ENCODE measurements at regions not wholly inside any gene's neighbourhood (a gene's known extent, or its start where the extent isn't known, plus 50 kb on each side); places are given as distances from the start of the nearest gene placed in this dataset.
"Not testable (repeated sequence)": the region's sequence is repeated elsewhere in the genome, so short reads cannot be mapped to it uniquely, and the experiment has no call there.

DNA sequence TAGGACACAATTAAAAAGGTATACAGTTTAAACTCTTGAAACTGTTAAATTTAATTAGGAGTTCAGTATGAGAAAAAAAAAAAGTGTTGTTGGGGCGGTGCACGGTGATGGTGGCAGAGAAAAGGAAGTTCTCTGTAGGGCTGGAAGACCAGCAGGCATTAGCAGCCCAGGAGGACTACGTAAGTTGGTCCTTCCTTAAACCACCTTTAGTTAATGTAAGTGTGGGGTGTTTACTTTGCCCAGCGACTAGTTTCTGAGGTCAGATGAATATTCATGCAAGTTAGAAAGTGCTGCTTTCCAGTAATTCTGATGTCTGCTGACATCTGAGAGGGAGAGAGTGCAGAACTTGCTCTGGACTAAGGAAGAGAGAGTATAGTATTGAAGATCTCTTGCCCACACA is 54.9 kb downstream of the NKX2-1 start:
- no peak for DNase-seq

DNA sequence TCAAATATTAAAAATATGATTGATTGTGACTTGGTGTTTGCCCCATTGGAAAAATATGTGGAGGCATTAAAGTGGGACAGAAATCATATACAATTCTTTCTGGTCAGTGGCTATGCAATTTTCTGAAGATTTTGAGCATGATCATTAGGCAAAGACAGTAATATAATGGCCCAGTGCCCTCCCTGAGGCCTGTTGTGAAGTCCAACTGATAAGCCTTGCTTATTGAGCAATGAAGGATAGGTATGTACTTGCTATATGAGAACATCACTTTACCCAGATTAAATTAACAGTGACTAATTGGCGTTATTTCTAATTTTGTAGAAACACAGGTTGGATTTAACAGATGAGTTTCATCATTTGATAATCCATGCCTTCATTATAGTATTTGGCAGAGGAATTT is 57.1 kb downstream of the NKX2-1 start:
- DNase-seq, result no peak

DNA sequence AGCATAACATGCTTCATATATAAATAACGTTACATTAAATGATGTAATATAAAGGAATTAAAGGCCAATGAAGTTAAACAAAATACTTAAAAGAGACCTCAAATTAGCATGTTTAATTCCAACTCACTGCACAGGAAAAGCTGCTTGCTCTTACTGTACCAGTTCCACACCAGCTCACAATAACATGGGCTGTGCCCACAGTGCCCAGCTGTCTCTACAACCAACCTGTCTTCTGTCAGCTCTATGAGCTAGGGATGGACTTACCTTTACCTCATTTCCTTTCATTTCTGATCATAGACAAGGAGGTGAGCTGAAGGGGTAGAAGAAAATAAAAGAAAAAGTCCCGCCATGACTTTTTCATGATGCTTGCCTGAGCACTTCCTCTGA is 64.8 kb downstream of the NKX2-1 start:
- DNase-seq, result no peak

DNA sequence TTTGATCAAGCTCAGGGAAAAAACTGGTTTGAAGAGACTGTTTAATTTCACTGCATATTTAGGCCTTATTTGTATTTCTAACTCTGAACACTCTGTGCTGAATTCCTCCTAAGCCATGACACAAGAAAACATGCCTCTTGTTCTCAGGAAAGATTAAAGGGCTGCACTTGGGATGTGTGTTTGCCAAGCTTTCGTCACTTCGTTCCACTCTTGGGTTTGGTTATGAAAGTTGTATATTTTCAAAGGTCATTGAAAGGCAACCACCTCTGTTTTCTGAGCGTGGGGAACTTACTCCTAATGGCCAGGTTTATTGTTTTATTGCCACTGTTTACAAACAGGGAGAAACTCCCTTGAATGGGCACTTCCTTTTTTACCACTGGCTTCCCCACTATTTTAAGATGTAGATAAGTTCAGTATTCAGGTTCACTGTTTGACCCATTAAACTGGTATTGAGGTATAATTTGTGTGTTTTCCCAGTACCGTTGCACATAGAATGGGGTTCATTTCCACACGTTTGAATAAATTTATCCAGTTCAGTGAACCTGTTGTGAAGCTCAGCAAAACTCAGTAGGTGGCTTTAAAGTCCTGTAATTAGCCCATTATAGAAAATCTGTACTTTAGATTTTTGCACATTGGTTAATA is 65.3 kb downstream of the NKX2-1 start:
- DNase-seq, result no peak

DNA sequence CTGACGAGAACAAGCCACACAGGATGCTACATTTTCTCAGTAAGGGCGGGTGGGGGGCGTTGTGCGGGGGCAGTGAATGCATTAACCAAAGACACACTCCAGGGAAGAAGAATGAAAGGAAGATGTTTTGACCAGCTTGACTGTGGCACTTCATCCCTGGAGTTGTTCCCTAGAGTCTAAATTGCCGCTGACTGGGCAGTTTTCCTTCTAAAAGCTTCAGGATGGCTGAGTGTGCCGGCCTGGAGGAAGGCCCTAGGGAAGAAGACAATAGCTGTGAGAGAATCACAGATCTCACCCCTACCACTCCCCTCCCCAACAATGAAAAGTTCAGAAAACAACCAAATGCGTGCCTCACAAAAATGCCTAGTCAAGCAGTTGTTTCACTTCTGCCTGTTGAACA is 67.2 kb downstream of the NKX2-1 start:
- no peak for DNase-seq

DNA sequence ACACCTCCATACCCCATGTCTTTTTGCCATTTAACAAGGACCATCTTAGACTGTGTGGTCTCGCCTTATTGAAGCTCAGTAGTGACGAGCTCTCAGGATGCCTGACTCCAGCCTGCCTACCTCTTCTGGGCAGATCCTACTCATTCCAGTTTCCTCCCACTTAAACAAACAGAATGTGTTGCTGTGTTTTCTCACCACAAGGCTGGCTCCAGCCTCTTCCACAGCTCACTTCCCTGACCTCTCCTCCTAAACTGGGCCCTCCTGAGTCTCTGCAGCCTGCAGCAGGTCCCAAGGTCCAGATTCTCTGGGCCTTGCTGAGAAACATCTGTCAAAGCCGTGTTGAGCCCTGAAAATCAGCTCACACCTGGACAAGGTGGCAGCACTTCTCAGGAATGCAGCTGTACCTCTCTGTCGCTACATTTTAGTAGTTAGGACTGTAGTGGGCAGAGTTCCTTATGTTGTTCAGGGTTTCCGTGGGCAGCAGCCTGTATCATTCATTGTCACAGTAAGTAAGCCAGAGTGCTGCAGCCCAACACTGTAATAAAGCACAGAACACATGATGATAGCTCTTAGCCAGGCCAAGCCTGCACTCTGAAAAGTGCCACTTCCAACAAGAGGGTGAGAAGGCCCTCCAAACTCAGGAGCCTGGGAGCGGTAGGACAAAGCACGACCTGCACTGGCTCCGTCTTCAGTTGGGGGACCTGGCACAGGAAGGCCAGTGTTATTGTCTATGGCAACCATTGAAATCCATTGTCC is 68.5 kb downstream of the NKX2-1 start:
- DNase-seq, result no peak

DNA sequence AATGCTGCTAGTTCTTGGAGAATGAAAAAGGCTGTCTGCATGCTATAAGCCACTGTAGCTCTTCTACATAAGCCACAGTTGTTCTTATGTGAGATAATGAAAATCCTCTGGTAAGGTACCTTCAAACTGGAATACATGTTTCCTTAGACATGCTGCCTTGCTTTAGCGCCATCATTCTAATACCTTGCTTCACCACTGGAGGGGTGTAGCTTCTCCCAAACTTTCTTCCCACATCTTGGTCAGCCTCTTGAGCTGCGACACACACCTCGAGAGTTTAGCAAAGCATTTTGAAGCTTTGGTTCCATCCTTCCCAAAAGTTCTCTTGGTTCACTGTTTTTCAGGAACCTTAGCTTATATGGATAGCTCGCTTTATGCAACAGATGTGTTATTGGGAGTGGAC is 69.5 kb downstream of the NKX2-1 start:
- no peak for DNase-seq

DNA sequence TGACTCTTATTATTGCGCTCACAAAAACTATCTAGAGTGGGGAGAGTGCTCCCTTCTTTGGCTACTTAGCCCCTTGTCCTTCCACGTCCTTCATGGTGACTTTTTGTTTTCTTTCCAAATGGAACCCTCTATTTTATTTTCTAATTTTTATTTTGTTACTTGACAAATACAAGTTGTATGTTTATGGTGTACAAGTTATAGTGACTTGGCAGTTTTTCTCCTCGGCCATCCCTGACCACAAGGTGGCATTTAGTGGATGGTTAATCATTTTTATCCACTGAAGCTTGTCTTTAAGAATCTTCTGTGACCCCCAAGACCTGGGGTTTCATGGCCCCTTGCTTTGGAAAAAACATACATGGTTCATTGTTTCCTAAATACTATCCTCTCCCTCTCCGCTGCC is 70.1 kb downstream of the NKX2-1 start:
- no peak for DNase-seq

- no peak for DNase-seq
These were observed 76.7 kb downstream of the NKX2-1 start for GRCh38 chr14:36443374-36443773.

DNA sequence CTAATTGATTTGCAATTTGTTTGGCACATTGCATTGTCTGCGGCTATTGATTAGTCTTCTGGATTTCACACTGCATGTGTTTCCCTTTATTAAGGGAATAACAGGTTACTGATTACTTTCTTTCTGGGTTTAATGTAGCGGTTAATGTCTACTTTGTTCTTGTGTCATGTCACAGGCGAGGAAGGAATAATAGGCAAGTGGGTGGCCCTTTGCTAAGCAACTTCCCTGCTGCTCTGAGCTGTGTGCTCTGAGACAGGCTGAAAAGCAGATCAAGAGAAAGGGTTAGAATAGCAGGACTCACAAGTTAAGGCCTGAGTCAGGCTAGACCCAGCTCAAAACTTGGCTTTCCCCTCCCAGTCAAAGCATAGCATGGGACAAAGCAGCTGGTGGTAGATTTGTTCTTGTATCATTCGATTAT is 77.2 kb downstream of the NKX2-1 start:
- DNase-seq, result no peak

DNA sequence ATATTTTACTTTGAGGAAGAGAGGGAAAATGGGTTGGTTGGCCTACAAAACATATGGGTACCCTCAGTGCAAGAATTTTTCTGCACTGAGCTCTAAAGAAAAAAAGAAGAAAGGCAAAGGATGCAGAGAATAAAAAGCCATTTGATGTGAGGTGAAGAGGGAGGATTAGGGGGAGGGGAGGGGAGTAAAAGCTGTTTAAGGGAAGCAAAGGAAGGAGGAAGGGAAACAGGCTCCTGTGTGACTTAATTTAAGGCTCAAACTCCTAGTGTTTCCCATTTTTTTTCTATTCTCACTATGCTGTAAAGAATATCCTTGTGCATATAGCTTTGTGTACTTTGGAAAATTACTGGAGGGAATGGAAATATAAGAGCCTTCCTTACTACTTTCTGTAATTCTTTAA is 78.7 kb downstream of the NKX2-1 start:
- DNase-seq, result no peak

DNA sequence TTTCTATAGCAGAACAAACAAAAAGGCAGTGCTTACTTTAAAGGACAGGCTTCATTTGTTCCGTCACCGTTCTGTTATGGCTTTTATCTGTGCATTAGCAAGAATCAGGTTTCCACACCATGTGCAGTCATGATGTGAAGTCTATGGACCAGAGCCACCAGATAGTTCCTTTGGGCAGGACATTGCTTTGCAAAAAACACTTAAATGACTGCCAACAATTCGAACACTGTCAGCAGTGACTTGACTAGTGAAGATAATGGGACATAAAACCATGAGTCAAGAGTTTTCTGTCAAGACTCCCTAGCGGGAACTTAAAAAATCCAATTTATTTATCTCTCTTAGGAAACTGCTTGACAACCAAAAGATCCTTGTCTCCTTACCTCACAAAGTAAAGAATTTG is 80.3 kb downstream of the NKX2-1 start:
- DNase-seq, result no peak

DNA sequence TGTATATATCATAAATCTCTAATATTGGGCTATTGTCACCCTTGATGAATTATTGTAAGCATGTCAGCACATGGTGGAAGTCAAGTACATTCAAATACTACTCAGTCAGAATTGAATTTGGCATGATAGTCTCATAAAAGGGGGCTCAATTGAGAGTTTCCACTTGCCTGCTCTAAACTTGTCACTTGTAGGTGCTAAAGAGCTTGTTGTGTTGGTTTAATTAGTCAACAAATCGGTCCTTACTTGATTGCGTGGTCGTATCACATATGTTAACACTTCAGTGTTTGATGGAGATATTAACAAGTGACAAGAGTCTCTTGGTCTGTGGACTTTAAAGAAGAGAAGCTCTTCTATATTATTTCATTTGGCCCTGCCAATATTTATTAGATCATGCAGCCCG is 81.1 kb downstream of the NKX2-1 start:
- DNase-seq, result no peak

DNA sequence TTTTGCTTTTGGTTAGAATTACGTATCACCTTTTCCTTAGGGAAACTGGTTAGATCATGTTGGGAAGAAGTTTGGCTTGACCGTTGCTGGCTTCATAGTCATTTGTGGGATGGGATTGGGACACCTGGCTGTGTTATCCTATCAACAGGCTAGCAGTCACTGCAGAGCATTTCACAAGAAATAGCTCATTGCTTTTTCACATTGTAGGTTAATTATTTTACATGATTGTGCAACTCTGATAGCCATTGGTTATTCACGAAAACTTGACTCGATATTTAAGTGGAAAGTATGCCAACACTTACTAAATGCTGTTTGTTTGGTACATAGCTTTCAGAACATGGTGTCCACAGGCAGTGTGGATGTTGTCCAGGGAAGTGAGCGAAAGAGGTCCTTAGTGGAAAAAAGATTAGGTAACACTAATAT is 89.4 kb downstream of the NKX2-1 start:
- DNase-seq, result no peak

GRCh38 chr14:36430169-36430568 is 89.9 kb downstream of the NKX2-1 start:
- no peak for DNase-seq

GRCh38 chr14:36429692-36430091 is 90.3 kb downstream of the NKX2-1 start:
- no peak for DNase-seq

DNA sequence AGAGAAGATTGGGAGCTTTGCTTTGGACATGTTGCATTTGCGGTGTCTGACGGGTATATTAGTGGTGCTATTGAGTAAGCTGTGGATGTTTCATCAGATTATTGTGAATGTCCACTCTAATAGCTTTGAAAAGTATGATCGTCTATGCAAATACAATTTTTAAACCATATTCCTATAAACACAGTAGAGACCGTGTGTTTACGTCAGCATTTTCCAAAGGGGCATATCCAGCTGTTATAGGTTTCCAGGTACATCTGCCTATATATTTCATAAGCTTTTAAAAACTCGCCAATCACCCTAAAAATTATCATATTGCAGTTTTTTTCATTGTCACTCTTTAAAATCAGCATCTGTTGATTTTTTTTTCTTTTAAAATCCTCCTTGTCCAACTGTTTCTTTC is 91.7 kb downstream of the NKX2-1 start:
- no peak for DNase-seq

GRCh38 chr14:36426836-36427235 is 93.2 kb downstream of the NKX2-1 start:
- DNase-seq, result no peak

DNA sequence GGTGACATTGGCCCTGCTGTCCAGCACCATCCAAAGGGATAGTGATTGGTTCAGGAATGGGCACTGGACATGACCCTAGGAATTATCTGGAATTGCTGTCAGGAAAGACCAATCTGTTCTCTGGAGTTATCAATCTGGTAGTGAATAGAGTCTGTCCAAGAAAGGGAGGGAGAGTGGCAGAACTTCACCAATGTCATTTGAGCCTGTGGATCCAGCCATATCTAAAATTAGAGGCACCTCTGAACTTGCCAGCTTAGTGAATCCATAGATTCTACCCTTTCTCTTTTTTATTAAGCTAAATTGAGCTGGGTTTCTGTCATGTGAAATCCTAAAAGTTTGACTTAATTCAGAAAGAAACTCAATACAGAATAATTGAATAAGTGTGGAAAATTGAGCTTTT is 93.9 kb downstream of the NKX2-1 start:
- no peak for DNase-seq

- DNase-seq, result no peak
These were observed 95.4 kb downstream of the NKX2-1 start for GRCh38 chr14:36424478-36425102.

DNA sequence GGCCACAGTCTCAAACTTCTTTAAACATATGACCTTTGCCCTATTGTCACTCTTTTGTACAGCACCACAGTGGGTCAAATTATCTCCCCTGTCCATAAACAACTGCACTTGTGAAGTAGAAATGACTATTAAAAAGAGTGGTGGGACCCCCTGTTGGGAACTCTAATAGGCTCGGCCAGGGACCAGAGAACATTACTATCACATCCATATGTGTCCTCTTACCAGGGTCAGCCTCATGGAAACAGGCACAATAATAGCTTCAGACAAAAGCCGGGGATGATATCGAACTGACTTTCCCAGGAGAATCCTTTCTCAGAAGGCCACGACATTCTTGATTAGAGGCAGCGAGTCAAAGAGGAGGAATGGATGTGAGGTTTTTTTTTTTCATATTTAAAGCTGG is 96.6 kb downstream of the NKX2-1 start:
- no peak for DNase-seq

- DNase-seq, result no peak
These were observed 99.8 kb upstream of the MBIP start for GRCh38 chr14:36420149-36420687.

GRCh38 chr14:36418937-36419336 is 98.5 kb upstream of the MBIP start:
- DNase-seq, result no peak

DNA sequence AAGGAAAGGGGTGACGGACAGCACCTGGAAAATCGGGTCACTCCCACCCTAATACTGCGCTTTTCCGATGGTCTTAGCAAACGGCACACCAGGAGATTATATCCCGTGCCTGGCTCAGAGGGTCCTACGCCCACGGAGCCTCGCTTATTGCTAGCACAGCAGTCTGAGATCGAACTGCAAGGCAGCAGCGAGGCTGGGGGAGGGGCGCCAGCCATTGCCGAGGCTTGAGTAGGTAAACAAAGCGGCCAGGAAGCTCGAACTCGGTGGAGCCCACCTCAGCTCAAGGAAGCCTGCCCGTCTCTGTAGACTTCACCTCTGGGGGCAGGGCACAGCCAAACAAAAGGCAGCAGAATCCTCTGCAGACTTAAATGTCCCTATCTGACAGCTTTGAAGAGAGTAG is 91.5 kb upstream of the MBIP start:
- not testable (repeated sequence) for DNase-seq

Data from stimulated activated naive CD4-positive, alpha-beta T cell treated with Interleukin-2 at 50 U/mL for 16 hours (primary cell).